Stimulated activated CD4-positive, alpha-beta T cell treated with anti-CD3 and anti-CD28 coated beads, Interleukin-2, amount 100 ng/mL, for 4 hours (primary cell): ENCODE measurements at regions not wholly inside any gene's neighbourhood (a gene's known extent, or its start where the extent isn't known, plus 50 kb on each side); places are given as distances from the start of the nearest gene placed in this dataset.
A peak's percentile ranks its signal among the peaks of the same experiment; 100 is the strongest.

Experiments
- DNase-seq: peaks from one replicate; pipeline ENCODE4 v3.0.0-alpha.2; 2020; ENCODE audit warnings: low read depth

DNA sequence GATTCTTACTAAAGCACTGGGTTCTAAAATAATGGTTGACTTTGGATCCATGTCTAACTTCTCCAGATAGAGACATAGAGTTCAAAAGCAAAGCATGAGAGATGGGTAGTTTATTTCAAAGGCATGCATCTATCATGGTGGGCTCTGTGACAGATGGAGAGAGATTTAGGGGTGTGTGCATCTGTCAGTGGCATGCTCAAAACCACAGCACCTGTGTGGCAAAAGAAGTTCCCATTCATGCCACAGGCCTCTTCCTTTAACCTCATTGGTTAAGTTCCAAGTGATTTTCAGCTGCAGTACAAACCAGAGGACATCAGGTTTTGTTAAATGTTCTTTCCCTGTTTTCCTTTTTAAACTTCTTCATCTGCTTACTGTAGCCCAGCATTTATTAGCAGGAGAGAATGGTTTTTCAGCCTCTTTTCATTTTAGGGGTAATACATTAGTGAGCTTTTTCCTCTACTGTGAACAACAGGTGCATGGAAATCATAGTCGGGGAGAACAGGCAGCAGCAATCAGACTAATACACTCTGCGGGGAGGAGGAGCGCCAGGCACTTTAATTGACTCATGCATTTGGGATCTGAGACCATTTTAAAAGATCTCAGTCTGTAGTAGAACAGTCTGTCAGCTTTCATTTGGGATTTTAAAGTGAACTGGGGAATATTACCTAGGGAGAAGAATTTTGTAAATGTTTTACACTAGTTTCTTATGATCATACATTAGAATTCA, 52.4 kb upstream of the UPP2 start:
- DNase-seq, result no peak

DNA sequence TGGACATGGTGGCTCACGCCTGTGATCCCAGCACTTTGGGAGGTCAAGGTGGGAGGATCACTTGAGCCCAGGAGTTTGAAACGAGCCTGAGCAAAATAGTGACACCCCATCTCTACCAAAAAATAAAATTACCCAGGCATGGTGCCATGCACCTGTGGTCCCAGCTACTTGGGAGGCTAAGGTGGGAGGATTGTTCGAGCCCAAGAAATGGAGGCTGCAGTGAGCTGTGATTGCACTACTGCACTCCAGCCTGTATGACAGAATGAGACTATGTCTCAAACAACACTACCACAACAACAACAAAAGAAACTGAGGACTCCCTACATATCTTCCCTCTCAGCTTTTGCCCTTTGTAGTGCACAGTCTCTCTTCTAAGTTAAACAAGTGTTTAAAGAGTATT, 53.3 kb upstream of the UPP2 start:
- no peak for DNase-seq

DNA sequence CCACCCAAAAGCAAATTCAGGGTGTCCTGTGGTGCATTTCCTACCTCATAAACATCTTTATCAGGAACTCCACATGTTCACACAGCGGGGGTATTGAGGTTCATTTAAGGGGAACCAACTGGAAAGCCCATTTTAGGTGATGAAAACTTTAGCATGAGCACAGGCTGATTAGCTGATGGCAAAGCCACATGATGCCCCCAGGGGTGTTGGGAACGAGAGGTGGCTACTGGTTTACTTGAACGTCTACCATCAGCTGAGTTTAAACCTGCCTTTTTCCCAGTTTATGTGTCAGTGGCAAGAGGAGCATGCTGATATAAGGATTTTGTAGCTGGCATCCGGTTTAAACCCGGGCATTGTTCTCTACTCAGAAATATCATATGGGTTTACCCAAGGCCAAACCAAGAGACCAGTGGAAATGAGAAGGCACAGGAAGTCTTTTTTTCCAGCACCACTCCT, 54.5 kb upstream of the UPP2 start:
- DNase-seq, result no peak

- no peak for DNase-seq
Observed at GRCh38 chr2:158046121-158046880, 55.4 kb upstream of the UPP2 start.

- DNase-seq, result no peak
Observed at GRCh38 chr2:158045362-158045761, 56.3 kb upstream of the UPP2 start.

DNA sequence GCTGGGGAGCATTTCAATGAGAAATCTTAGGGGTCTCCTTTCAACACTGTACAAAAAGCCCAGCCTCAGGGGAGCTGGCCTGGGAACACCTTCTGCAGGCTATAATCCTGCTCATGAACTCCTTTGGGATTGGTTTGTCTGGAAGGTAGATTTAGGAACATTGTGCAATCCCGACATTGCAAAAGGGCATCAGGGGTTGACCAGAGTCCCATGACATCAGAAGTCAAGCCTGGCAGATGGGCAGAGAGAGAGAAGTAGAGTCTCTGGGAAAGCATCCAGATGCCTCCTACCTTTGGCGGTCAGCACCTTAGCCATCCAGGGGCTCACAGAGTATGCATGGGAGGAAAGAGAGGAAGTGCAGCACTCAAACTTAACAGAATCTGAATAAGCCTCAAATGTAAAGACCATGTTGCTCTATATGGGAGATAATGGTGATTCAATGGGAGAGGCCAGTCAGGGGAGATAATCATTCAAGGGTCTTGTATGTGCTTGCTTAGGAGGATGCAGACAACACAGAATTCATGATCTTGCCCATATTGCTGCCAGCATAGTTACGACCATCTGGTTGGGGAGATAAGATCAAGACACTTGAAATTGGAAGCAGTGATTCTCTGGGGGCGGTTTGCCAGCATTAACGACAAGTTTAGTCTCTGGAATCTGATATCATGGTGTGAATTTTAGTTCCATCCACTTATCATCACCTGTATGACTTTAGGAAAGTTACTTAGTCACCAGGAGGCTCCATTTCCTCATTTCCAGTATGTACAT, 58.3 kb upstream of the UPP2 start:
- DNase-seq, result no peak

GRCh38 chr2:158042666-158043065, 59.0 kb upstream of the UPP2 start:
- no peak for DNase-seq

DNA sequence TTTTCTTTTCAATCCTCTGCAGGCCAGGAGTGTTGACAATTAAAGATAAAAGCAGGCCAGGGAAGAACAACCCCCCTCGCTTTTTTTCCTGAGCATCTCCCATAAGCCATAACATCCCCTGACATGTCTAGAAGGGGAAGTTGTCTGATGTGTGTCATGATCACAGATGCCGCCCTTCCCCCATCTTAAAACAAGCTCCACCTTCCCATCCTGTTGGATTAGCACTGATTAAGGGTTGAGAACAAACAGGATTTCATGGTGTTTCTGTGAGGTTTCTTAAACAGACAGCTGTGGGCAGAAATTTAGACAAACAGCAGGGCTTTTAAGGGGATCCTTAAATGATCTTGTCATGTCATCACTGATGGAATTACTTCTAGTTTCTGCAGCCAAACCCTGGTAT, 59.4 kb upstream of the UPP2 start:
- DNase-seq, result no peak

DNA sequence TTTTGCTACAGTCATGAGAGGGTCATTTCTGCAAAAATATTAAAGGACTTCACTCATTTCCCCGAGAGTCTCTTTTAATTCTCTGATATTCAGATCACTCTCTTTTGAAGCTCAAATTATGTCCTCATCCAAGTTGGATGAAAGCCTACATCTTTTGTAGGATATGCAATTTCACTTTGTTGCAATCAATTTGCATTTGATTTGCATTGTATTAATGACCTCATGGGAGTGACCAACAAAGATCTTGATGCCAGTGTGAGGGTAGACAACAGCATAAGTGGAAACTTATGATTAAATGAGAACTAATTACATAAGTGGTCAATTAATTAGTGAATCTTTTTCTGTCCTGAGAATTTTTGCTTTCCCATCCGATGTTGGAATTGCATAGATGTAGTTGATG, 60.3 kb upstream of the UPP2 start:
- no peak for DNase-seq

DNA sequence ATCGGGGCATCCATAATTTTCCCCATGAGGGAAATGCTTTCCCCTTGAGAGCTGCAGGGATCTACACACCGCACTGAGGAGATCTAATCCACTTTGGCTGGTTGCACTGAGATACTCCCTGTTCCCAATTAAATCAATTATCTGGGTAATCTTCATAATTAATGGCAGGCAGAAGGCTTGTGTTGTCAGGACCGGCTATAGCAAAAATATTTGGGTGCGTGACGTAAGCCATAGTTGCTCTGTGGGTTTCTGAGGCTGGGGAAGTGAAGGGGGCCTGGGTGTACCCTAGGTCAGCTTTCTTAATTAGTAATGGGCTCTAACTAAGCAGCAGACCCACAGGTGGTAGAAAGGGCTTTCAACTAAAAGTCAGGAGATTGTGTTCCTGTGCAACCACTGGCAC, 62.8 kb upstream of the UPP2 start:
- DNase-seq, result no peak

- DNase-seq, result no peak
Observed at GRCh38 chr2:158034198-158034866, 67.3 kb upstream of the UPP2 start.

GRCh38 chr2:158031371-158031770, 70.3 kb upstream of the UPP2 start:
- DNase-seq, result no peak

DNA sequence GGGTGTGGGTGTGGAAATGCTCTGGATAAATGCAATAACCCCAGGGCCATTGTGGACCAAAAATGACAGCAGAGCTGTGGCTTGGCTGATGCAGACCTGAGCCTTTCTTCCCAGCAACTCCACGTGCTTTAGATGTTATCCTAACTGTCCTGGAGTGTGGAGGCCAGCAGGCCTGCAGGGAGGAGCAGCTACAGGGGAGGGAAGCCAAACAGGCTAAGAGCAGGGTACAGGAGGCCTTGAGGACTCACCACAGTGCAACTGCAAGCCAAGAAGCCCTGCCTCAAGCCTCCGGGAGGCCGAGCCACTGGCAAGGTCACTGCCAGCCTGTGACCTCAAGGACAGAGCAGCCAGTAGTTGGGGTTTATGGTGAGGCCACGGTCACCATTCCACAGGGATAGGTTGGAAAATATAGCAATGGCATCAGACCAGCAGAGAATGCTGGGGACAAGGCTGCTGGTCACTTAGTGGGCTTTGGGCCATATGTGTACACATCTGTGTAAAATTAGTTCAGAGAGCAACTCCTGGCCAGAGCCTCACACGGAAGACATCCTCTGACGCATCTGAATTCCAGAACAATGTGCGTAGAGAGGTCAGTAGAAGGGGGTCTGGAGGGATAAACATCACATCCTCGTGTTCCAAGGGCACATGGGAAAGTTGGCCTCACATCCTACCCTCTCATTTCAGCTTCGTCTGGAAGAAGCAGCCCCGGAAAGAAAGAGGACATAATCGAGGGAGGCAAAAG, 76.2 kb upstream of the UPP2 start:
- no peak for DNase-seq

DNA sequence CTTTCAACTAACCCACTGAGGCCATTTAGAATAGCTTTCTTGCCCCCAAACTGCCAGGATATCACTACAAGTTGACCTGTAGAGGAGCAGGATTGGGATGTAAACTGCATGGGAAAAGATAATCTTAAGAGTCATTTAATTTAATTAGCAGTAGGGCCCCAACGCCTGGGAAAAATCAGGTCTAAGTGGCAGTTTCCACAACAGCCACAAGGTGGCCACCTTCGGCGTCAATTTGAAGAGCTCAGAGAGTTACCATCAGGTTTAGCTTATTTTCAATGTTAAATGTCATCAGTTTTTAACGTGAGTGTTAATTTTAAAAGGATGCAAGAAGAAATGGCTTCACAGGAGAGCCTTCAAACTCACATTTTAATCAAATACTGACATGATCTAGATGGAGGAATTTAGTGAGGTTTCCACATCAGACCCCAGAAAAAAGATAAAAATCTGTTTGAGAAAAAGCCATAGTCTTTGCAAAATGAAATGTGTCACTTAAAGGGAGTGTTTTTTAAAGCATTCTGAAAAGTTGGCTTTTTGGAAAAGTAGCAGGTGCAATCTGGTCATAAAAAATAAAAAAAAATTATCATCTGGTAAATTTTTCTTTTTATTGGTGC, 77.3 kb upstream of the UPP2 start:
- peak; percentile 29 for DNase-seq

- DNase-seq, result no peak
Observed at GRCh38 chr2:158022888-158023287, 78.8 kb upstream of the UPP2 start.

GRCh38 chr2:158021226-158021625, 80.5 kb upstream of the UPP2 start:
- DNase-seq, result no peak

DNA sequence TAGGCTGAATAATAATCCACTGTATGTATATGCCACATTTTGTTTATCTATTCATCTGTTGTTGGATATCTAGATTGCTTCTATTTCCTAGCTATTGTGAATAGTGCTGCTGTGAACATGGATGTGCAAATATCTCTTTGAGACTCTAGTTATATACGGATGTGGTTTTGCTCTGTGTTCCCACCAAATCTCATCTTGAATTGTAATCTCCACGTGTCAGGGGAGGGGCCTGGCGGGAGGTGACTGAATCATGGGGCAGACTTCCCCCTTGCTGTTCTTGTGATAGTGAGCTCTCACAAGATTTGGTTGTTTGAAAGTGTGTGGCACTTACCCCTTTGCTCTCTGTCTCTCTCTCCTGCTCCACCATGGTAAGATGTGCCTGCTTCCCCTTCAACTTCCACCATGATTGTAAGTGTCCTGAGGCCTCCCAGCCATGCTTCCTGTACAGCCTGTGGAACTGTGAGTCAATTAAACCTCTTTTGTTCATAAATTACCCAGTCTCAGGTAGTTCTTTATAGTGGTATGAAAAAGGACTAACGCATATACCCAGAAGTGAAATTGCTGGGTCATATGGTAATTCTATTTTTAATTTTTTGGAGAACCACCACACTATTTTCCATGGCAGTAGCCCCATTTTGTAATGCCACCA, 86.1 kb upstream of the UPP2 start:
- DNase-seq, result no peak

- no peak for DNase-seq
Observed at GRCh38 chr2:158013891-158014290, 87.8 kb upstream of the UPP2 start.

DNA sequence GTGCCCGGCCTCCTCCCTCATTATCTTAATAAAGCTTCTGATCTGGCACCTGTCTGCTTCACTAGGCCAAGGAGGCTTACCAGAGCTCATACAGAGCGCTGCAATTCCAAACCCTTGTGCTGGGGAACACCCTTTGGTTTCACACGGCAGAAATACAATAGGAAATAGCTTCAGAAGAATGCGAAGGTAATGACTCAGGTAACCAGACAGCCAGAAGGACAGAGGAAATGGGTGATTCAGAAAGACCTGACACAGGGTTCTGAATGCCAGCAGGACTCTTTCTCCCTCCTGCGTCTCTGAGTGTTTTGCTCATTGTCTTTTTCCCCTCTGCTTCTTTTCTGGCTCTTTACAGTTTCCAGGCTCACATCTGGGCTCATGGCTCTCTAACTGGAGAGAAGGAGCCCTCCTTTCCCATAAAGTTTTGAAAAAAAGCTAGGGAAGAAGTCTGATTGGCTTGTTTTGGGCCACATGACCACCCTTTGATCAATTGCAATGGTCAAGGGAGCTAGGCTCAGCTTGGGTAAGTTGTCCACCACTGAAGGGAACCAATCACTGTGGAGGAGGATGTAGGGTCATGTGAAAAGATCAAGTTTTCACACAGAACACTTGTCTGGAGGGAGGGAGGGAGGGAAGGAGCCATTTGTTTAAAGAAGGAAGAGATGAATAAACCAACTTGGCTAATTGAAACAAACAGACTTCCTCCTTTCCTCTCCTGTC, 90.5 kb upstream of the UPP2 start:
- DNase-seq, result no peak

DNA sequence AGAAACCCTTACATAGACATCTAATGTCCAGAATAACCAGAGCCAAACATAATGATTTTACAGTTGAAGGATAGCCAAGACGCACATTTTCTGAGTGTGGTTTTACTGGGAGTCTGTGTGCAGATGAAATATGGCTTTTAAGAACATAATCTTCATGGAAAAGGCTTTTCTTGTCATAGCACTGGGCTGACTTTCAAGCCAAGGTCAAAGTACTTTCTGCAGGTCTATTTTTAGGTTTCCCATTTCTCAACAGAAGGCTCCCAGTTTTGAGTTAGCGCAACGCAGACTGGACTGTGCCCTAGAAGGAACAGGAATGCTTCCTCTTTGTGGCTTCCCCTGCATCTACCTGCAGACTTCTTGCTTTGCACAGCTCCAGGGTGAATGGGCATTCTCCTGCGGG, 92.3 kb upstream of the UPP2 start:
- no peak for DNase-seq
